OCI-LY7 (cell line): ENCODE measurements at regions not wholly inside any gene's neighbourhood (a gene's known extent, or its start where the extent isn't known, plus 50 kb on each side); places are given as distances from the start of the nearest gene placed in this dataset.

Source experiments
- CTCF ChIP-seq: fragments of 200-600 bp; sonication (generic); conservative IDR thresholded peaks from 2 replicates; pipeline ENCODE4 v1.5.1; 2014; ENCODE audit warnings: mild to moderate bottlenecking, antibody characterized with exemption, low read length, moderate library complexity, mixed read lengths
- EZH2phosphoT487 ChIP-seq: fragments of 200-600 bp; sonication (generic); IDR thresholded peaks from 2 replicates; pipeline ENCODE4 v1.6.1; 2018; ENCODE audit warnings: low read depth, borderline replicate concordance, mild to moderate bottlenecking, mixed run types, antibody characterized with exemption, low read length, moderate library complexity, mixed read lengths

DNA sequence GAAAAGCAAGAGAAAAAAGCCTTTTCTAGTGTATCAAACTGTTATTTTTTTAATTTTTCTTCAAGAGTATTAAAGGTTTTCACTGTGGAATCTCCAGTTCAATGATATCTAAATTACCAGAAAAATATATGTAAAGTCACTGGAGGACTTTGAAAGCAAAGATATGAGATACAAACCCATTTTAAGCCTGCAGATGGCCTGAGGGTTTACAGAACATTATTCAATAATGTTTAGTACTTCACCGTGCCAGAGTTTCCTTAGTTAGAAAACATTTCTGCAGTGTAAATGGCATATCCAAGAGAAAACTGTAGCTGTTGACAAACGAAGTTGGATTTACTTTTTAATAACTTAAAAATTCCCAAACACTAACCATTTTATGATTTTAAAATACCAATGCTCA, 529.4 kb upstream of the AGTR1 start:
- TF ChIP-seq CTCF: no peak
- no peak for TF ChIP-seq EZH2phosphoT487
